ENCODE measurements at regions not wholly inside any gene's neighbourhood (a gene's known extent, or its start where the extent isn't known, plus 50 kb on each side); places are given as distances from the start of the nearest gene placed in this dataset.

DNA sequence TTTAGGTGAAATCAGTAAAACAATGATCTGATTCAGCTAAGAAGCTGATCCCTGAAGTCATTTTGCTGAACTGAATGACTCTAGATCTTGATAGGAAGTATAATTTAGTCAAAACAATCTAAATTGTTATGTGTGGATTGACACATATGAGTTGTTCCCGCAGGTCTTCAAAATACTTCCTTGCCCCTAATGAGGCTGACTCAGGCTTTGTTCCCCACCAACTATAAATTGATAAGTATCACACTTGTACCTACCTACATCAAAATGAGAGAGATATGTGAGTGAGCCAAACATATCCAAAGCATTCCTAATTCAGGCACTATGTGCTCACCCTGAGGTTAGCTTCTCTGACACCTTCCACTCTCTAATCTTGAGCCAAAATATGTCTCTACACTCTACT lies 507.1 kb downstream of the PLPP3 start:
- TF ChIP-seq, protein P1, sequence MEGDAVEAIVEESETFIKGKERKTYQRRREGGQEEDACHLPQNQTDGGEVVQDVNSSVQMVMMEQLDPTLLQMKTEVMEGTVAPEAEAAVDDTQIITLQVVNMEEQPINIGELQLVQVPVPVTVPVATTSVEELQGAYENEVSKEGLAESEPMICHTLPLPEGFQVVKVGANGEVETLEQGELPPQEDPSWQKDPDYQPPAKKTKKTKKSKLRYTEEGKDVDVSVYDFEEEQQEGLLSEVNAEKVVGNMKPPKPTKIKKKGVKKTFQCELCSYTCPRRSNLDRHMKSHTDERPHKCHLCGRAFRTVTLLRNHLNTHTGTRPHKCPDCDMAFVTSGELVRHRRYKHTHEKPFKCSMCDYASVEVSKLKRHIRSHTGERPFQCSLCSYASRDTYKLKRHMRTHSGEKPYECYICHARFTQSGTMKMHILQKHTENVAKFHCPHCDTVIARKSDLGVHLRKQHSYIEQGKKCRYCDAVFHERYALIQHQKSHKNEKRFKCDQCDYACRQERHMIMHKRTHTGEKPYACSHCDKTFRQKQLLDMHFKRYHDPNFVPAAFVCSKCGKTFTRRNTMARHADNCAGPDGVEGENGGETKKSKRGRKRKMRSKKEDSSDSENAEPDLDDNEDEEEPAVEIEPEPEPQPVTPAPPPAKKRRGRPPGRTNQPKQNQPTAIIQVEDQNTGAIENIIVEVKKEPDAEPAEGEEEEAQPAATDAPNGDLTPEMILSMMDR (IDR thresholded peaks at IDR 0.05): no peak
- no peak for TF ChIP-seq POLR2AphosphoS5 (IDR thresholded peaks at IDR 0.05)

Measured in suprapubic skin (tissue), 3 donors.